GM12878 (cell line): ENCODE measurements at regions not wholly inside any gene's neighbourhood (a gene's known extent, or its start where the extent isn't known, plus 50 kb on each side); places are given as distances from the start of the nearest gene placed in this dataset.

Source experiments
- CHD4 ChIP-seq: fragments of 200-600 bp; sonication (generic); IDR thresholded peaks from 2 replicates; pipeline ENCODE4 v1.6.1; 2016; ENCODE audit warnings: mild to moderate bottlenecking
- FOS ChIP-seq: IDR thresholded peaks from 3 replicates; pipeline ENCODE4 v1.6.1; 2011; ENCODE audit warnings: borderline replicate concordance; ENCODE audit not compliant: insufficient read length; ENCODE audit errors: extremely low read depth
- RAD21 ChIP-seq: IDR thresholded peaks from 2 replicates; pipeline ENCODE4 v1.6.1; 2011; ENCODE audit warnings: mild to moderate bottlenecking, low read depth, low read length, moderate library complexity; ENCODE audit not compliant: insufficient read depth
- RB1 ChIP-seq: fragments of 450-650 bp; formaldehyde crosslinking; IDR thresholded peaks from 2 replicates; pipeline ENCODE4 v1.6.1; 2017; ENCODE audit warnings: mild to moderate bottlenecking, borderline replicate concordance
- RBBP5 ChIP-seq: fragments of 200-600 bp; sonication (generic); conservative IDR thresholded peaks from 2 replicates; pipeline ENCODE4 v1.6.1; 2016
- RCOR1 ChIP-seq: conservative IDR thresholded peaks from 2 replicates; pipeline ENCODE4 v1.6.1; 2012; ENCODE audit warnings: low read depth, low read length, improper control_type of control experiment
- SMAD5 ChIP-seq: IDR thresholded peaks from 2 replicates; pipeline ENCODE4 v1.6.1; 2016; ENCODE audit warnings: antibody characterized with exemption, low read depth
- SP1 ChIP-seq: IDR thresholded peaks from one replicate; pipeline ENCODE4 v1.6.1; 2011; ENCODE audit warnings: low read depth, low read length
- TAF1 ChIP-seq: IDR thresholded peaks from 2 replicates; pipeline ENCODE4 v1.6.1; 2011; ENCODE audit warnings: mild to moderate bottlenecking, low read depth, low read length, borderline replicate concordance
- TF ChIP-seq, protein P1 (sequence below): fragments of 150-350 bp; IDR thresholded peaks from 2 replicates; pipeline ENCODE4 v1.6.1; 2014; ENCODE audit warnings: mild to moderate bottlenecking, low read depth, low read length
- TF ChIP-seq, protein P2 (sequence below): IDR thresholded peaks from 2 replicates; pipeline ENCODE4 v1.6.1; 2012; ENCODE audit warnings: improper control_type of control experiment, low read depth, low read length; ENCODE audit not compliant: insufficient replicate concordance

DNA sequence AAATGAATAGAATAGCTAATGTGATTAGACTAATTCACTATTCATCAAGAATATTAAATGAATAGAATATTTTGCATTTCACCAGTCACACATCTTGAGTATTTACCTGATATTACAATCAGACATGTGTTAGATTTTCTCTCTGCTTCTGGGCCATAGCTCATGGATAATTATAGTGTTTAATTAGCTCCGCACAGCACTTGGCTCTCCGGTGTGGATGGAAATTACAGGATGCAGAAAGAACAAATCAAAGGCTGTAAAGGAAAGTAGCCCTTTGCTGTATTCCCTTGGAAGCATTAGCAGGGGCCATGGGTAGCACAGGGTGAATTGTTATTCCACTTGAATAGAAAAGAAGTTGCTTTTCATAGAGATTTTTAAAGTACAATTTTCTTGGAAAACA lies 320.3 kb upstream of the SORL1-AS1 start (continued):
- TF ChIP-seq RB1 (no peak), CHD4 (no peak), TAF1 (no peak), RAD21 (no peak), RCOR1 (no peak), SP1 (no peak), SMAD5 (no peak), FOS (no peak), RBBP5 (no peak)
- TF ChIP-seq, protein P1, sequence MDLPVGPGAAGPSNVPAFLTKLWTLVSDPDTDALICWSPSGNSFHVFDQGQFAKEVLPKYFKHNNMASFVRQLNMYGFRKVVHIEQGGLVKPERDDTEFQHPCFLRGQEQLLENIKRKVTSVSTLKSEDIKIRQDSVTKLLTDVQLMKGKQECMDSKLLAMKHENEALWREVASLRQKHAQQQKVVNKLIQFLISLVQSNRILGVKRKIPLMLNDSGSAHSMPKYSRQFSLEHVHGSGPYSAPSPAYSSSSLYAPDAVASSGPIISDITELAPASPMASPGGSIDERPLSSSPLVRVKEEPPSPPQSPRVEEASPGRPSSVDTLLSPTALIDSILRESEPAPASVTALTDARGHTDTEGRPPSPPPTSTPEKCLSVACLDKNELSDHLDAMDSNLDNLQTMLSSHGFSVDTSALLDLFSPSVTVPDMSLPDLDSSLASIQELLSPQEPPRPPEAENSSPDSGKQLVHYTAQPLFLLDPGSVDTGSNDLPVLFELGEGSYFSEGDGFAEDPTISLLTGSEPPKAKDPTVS: no peak
- TF ChIP-seq, protein P2, sequence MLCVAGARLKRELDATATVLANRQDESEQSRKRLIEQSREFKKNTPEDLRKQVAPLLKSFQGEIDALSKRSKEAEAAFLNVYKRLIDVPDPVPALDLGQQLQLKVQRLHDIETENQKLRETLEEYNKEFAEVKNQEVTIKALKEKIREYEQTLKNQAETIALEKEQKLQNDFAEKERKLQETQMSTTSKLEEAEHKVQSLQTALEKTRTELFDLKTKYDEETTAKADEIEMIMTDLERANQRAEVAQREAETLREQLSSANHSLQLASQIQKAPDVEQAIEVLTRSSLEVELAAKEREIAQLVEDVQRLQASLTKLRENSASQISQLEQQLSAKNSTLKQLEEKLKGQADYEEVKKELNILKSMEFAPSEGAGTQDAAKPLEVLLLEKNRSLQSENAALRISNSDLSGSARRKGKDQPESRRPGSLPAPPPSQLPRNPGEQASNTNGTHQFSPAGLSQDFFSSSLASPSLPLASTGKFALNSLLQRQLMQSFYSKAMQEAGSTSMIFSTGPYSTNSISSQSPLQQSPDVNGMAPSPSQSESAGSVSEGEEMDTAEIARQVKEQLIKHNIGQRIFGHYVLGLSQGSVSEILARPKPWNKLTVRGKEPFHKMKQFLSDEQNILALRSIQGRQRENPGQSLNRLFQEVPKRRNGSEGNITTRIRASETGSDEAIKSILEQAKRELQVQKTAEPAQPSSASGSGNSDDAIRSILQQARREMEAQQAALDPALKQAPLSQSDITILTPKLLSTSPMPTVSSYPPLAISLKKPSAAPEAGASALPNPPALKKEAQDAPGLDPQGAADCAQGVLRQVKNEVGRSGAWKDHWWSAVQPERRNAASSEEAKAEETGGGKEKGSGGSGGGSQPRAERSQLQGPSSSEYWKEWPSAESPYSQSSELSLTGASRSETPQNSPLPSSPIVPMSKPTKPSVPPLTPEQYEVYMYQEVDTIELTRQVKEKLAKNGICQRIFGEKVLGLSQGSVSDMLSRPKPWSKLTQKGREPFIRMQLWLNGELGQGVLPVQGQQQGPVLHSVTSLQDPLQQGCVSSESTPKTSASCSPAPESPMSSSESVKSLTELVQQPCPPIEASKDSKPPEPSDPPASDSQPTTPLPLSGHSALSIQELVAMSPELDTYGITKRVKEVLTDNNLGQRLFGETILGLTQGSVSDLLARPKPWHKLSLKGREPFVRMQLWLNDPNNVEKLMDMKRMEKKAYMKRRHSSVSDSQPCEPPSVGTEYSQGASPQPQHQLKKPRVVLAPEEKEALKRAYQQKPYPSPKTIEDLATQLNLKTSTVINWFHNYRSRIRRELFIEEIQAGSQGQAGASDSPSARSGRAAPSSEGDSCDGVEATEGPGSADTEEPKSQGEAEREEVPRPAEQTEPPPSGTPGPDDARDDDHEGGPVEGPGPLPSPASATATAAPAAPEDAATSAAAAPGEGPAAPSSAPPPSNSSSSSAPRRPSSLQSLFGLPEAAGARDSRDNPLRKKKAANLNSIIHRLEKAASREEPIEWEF: no peak
